Endothelial cell of umbilical vein (primary cell): ENCODE measurements at regions not wholly inside any gene's neighbourhood (a gene's known extent, or its start where the extent isn't known, plus 50 kb on each side); places are given as distances from the start of the nearest gene placed in this dataset.
"Not testable (repeated sequence)": the region's sequence is repeated elsewhere in the genome, so short reads cannot be mapped to it uniquely, and the experiment has no call there.

Experiments used
- BruUV-seq: library from RNA; stranded (reverse); fragments of 400-500 nt; replicated peaks from 2 replicates; lab custom pipeline; 2021; lab: Mats Ljungman, UMichigan
- CTCF ChIA-PET: fragments of 300-600, 350-600 bp; sonication (Branson Sonifier 250); formaldehyde crosslinking; loops from one replicate; lab custom pipeline; 2021; ENCODE audit warnings: antibody characterized with exemption, inconsistent platforms; lab: Charles Lee
- POLR2A ChIA-PET: fragments of 300-600, 350-600 bp; sonication (Branson Sonifier 250); formaldehyde crosslinking; loops from one replicate; lab custom pipeline; 2021; ENCODE audit warnings: antibody characterized with exemption, inconsistent platforms; lab: Charles Lee
- DNase-seq: peaks from one replicate; pipeline ENCODE4 v3.0.0-alpha.2; 2011; ENCODE audit warnings: low read depth, low spot score
- FAIRE-seq: peaks from 2 replicates; lab custom pipeline; 2011; peaks lifted over from hg19 to GRCh38; lab: Jason Lieb, UNC
- H2AFZ ChIP-seq: 2 replicates; pipeline ENCODE4 v1.6.0; 2012; ENCODE audit warnings: low read depth, low read length, control low read depth, inconsistent platforms
- H3K27ac ChIP-seq: 2 replicates; pipeline ENCODE4 v1.5.1; 2011; ENCODE audit warnings: low read depth, mild to moderate bottlenecking, control low read depth, low read length, moderate library complexity; ENCODE audit not compliant: insufficient read depth
- H3K27me3 ChIP-seq, 2 experiments: 2 replicates each; pipeline versions ENCODE4 v1.6.0 to v1.6.1; 2011; ENCODE audit warnings: low read length in 2 of 2, mixed read lengths in 1 of 2; ENCODE audit not compliant: control insufficient read depth in 2 of 2, insufficient read depth in 2 of 2
- H3K36me3 ChIP-seq, 2 experiments: 2 replicates in 1 of 2; 3 replicates in 1 of 2; pipeline ENCODE4 v1.5.1; 2011; ENCODE audit warnings: low read length in 2 of 2, mild to moderate bottlenecking in 1 of 2, moderate library complexity in 1 of 2; ENCODE audit not compliant: control insufficient read depth in 2 of 2, insufficient read depth in 2 of 2; ENCODE audit errors: extremely low read depth in 1 of 2
- H3K4me1 ChIP-seq: 3 replicates; pipeline ENCODE4 v1.5.1; 2011; ENCODE audit warnings: mild to moderate bottlenecking, low read length; ENCODE audit not compliant: control insufficient read depth, insufficient read depth; ENCODE audit errors: extremely low read depth
- H3K4me2 ChIP-seq: 2 replicates; pipeline ENCODE4 v1.6.1; 2011; ENCODE audit warnings: low read length, control low read depth, mixed read lengths; ENCODE audit not compliant: insufficient read depth
- H3K4me3 ChIP-seq, 3 experiments: fragments of 200-600 bp in 1 of 3; sonication (generic), shearing (Covaris generic) in 1 of 3; replicated peaks in 1 of 3; 2 replicates each; pipeline ENCODE4 v1.5.1; 2011 to 2016; ENCODE audit warnings: control low read depth in 3 of 3, low read length in 3 of 3, mild to moderate bottlenecking in 2 of 3, inconsistent platforms in 1 of 3, low read depth in 1 of 3, moderate library complexity in 1 of 3; ENCODE audit not compliant: insufficient read depth in 1 of 3
- H3K79me2 ChIP-seq: 2 replicates; pipeline ENCODE4 v1.6.0; 2012; ENCODE audit warnings: low read length, inconsistent platforms; ENCODE audit not compliant: control insufficient read depth, insufficient read depth
- H3K9ac ChIP-seq: replicated peaks from 2 replicates; pipeline ENCODE3; 2011; ENCODE audit warnings: low read length, control low read depth; ENCODE audit not compliant: insufficient read depth; ENCODE audit errors: extremely low read depth
- H3K9me1 ChIP-seq: replicated peaks from 3 replicates; pipeline ENCODE4 v1.6.0; 2011; ENCODE audit warnings: mild to moderate bottlenecking, low read length; ENCODE audit not compliant: control insufficient read depth, insufficient read depth; ENCODE audit errors: extremely low read depth
- H3K9me3 ChIP-seq: replicated peaks from 2 replicates; pipeline ENCODE4 v1.5.1; 2012; ENCODE audit warnings: low read length, inconsistent platforms; ENCODE audit not compliant: control insufficient read depth, insufficient read depth
- H4K20me1 ChIP-seq: replicated peaks from 2 replicates; pipeline ENCODE3; 2011; ENCODE audit warnings: mild to moderate bottlenecking, low read length; ENCODE audit not compliant: control insufficient read depth, insufficient read depth; ENCODE audit errors: extremely low read depth
- CTCF ChIP-seq, 2 donors: IDR thresholded peaks; 1 replicate in 1 of 2; 2 replicates in 1 of 2; pipeline ENCODE4 v1.5.1; 2011; ENCODE audit warnings: low read length in 2 of 2, mild to moderate bottlenecking in 2 of 2, moderate library complexity in 2 of 2, control low read depth in 1 of 2, inconsistent platforms in 1 of 2, low read depth in 1 of 2; ENCODE audit not compliant: insufficient read depth in 1 of 2; ENCODE audit errors: extremely low read depth in 1 of 2
- EZH2 ChIP-seq: IDR thresholded peaks from 2 replicates; pipeline ENCODE4 v1.6.1; 2012; ENCODE audit warnings: borderline replicate concordance, low read depth, mild to moderate bottlenecking, moderate library complexity, low read length, inconsistent platforms; ENCODE audit not compliant: severe bottlenecking
- FOS ChIP-seq: IDR thresholded peaks from 2 replicates; pipeline ENCODE4 v1.6.1; 2011; ENCODE audit warnings: mild to moderate bottlenecking, low read length, moderate library complexity, borderline replicate concordance; ENCODE audit not compliant: insufficient read depth
- GATA2 ChIP-seq: IDR thresholded peaks from 2 replicates; pipeline ENCODE4 v1.7.0; 2011; ENCODE audit warnings: low read depth, mild to moderate bottlenecking, moderate library complexity, mixed read lengths, low read length; ENCODE audit not compliant: insufficient read length, insufficient read depth
- JUN ChIP-seq: IDR thresholded peaks from 2 replicates; pipeline ENCODE4 v1.6.1; 2011; ENCODE audit warnings: borderline replicate concordance, low read depth; ENCODE audit not compliant: insufficient read length, insufficient read depth
- MAX ChIP-seq: IDR thresholded peaks from 2 replicates; pipeline ENCODE4 v1.6.1; 2011; ENCODE audit not compliant: insufficient read depth, insufficient read length
- MYC ChIP-seq: IDR thresholded peaks from one replicate; pipeline ENCODE4 v1.6.1; 2011; ENCODE audit warnings: mild to moderate bottlenecking, low read depth, low read length
- POLR2A ChIP-seq: IDR thresholded peaks from 2 replicates; pipeline ENCODE4 v1.6.1; 2012; ENCODE audit warnings: low read depth, mild to moderate bottlenecking, control low read depth, low read length
- POLR2AphosphoS5 ChIP-seq: IDR thresholded peaks from 2 replicates; pipeline ENCODE4 v1.6.1; 2012; ENCODE audit warnings: low read depth, mild to moderate bottlenecking, control low read depth, low read length, moderate library complexity; ENCODE audit not compliant: insufficient read depth
- dilution Hi-C: fragments of 300-500 bp; cut with MboI; formaldehyde crosslinking; loops from one replicate; pipeline ENCODE4 v1.15.0; 2019; ENCODE audit warnings: low sequenced_read_pairs; ENCODE audit not compliant: extremely low pct_ligation_motif_present
- intact Hi-C: fragments of 100-400 bp; cut with micrococcal nuclease; formaldehyde crosslinking; loops from one replicate; pipeline ENCODE4 v1.10.0; 2022

- no peak overlapping the region for H2AFZ ChIP-seq
- H3K4me3 ChIP-seq: no peak overlapping the region
- no peak overlapping the region for H3K27ac ChIP-seq
- H3K79me2 ChIP-seq: no peaks in the 10 kb centered on the region
- H3K9me1 ChIP-seq: no peaks in the 10 kb centered on the region
- no TSS peak for BruUV-seq
- no peaks in the 10 kb centered on the region for H4K20me1 ChIP-seq
- no peak overlapping the region for H3K4me2 ChIP-seq
- CTCF ChIA-PET: interaction anchor here (1.3 to 2.0 kb wide), 2 partner anchors 253 to 298 kb away, joined by 4 to 7 read pairs; no protein-coding TSS in a partner anchor
- TF ChIP-seq FOS: no peak
- TF ChIP-seq JUN: no peak
- TF ChIP-seq EZH2: no peak
- TF ChIP-seq MAX: no peak
- no peak for TF ChIP-seq POLR2A
- TF ChIP-seq MYC: no peak
- no peak for TF ChIP-seq CTCF (IDR thresholded peaks at IDR 0.05; ENCODE audit: extremely low read depth in 1 of 2, insufficient read depth in 1 of 2, low read depth in 1 of 2, low read length in 2 of 2)
- no peak for TF ChIP-seq GATA2
- TF ChIP-seq POLR2AphosphoS5: no peak
- intact Hi-C loops (no loop called here), dilution Hi-C loops (no loop called here)
- no peaks in the 10 kb centered on the region for H3K36me3 ChIP-seq
- FAIRE-seq (no peak), DNase-seq (no peak)
- H3K4me1 ChIP-seq: peaks cover 21% of the 10 kb centered on the region
- no peaks in the 10 kb centered on the region for H3K9me3 ChIP-seq
- H3K27me3 ChIP-seq: no peaks in the 10 kb centered on the region
- no peak overlapping the region for H3K9ac ChIP-seq
- POLR2A ChIA-PET: no interaction called here
These were observed 92.2 kb downstream of the CDC42EP3 start for GRCh38 chr2:37579192-37579713.

DNA sequence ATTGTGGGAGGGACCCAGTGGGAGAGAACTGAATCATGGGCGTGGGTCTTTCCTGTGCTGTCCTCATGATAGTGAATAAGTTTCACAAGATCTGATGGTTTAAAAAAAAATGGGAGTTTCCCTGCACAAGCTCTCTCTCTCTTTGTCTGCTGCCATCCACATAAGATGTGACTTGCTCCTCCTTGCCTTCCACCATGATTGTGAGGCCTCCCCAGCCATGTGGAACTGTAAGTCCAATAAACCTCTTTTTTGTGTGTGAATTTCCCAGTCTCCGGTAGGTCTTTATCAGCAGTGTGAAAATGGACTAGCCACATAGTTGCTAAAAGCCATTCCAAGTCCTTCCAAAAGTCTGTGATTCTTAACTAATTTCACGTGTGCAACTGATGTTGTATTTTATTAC, 91.5 kb downstream of the CDC42EP3 start:
- DNase-seq, H4K20me1 ChIP-seq, intact Hi-C loops, FAIRE-seq, dilution Hi-C loops, BruUV-seq, H3K79me2 ChIP-seq, POLR2A ChIA-PET, H3K9me3 ChIP-seq, H3K27ac ChIP-seq, H3K9ac ChIP-seq, H3K4me2 ChIP-seq, H3K27me3 ChIP-seq, H2AFZ ChIP-seq, H3K9me1 ChIP-seq, H3K36me3 ChIP-seq, H3K4me3 ChIP-seq: not testable (repeated sequence)
- CTCF ChIA-PET: interaction anchor here (2.0 kb wide), 1 partner anchor 297 kb away, joined by 7 read pairs; no protein-coding TSS in a partner anchor
- peaks cover 28% of the 10 kb centered on the region for H3K4me1 ChIP-seq
